ENCODE measurements at regions not wholly inside any gene's neighbourhood (a gene's known extent, or its start where the extent isn't known, plus 50 kb on each side); places are given as distances from the start of the nearest gene placed in this dataset.

- TF ChIP-seq POLR2AphosphoS5 (IDR thresholded peaks at IDR 0.05; ENCODE audit: low read depth, low read length): no peak
- TF ChIP-seq SPI1 (IDR thresholded peaks at IDR 0.05; ENCODE audit: low read depth, low read length): no peak
Measured at GRCh38 chr22:34669001-34669400, 397.0 kb upstream of the ISX start.
